Adrenal gland (tissue), 5 donors: ENCODE measurements at regions not wholly inside any gene's neighbourhood (a gene's known extent, or its start where the extent isn't known, plus 50 kb on each side); places are given as distances from the start of the nearest gene placed in this dataset.

Source experiments
- CTCF ChIP-seq, 6 experiments: fragments of 450-650 bp in 4 of 6; fragments of 200-600 bp in 2 of 6; sonication (generic) in 1 of 6; IDR thresholded peaks; 1 replicate in 5 of 6; 2 replicates in 1 of 6; pipeline versions ENCODE4 v1.5.1 to v1.8.0; 2016 to 2021; ENCODE audit warnings: antibody characterized with exemption in 6 of 6, mild to moderate bottlenecking in 2 of 6, moderate library complexity in 1 of 6
- POLR2A ChIP-seq, 2 donors: fragments of 450-650 bp; IDR thresholded peaks; one replicate each; pipeline ENCODE4 v1.6.1; 2017; ENCODE audit warnings: antibody characterized with exemption in 2 of 2, mild to moderate bottlenecking in 2 of 2, moderate library complexity in 1 of 2
- donor health status: DM: no; HTN: no; CAD: no.

- TF ChIP-seq POLR2A (IDR thresholded peaks at IDR 0.05) (no peak), CTCF (IDR thresholded peaks at IDR 0.05) (no peak)
Measured at GRCh38 chr1:110736900-110737605, 62.3 kb upstream of the KCNA3 start.
